ENCODE measurements at regions not wholly inside any gene's neighbourhood (a gene's known extent, or its start where the extent isn't known, plus 50 kb on each side); places are given as distances from the start of the nearest gene placed in this dataset.

DNA sequence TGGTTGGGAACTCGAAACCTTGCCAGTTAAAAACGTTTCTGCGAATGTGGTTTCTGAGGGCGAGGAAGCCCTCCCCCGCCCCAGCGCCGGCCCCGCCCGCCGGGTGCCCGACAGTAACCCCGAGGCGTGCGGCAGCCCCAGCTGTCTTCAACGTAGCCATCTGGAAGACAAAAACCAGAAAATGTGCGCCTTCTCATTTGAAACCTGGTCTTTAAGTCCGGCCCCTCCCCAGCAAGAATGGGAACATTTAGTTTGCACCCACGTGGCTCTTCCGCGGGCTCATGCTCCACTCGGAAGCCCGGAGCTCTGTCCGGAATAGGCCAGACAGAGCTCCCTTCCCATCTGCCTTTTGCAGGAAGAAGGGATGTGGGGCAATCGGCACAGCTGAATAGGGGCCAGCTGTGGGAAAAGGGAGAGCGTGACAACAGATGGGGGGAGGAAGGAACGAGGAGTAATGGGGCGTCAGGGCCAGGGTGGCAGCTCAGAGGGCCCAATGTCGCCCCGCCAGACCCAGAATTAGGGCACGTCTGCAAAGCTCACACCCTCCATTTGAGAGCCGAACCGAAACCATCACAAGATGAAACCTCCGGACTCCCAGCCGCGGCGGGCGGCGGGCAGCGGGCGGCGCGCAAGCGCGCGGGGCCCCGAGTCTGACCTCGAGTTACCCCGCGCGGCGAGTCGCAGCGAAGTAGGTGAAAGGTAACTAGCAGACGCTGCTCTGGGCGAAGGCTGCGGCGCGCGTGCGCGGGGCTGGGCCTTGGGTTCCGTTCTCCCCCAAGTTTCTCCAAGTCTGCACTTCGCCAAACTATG is 63.4 kb upstream of the ABCA1 start (continued):
- TF ChIP-seq FOXK2 (conservative IDR thresholded peaks at IDR 0.05 in 1 of 2, IDR thresholded peaks at IDR 0.05 in 1 of 2; ENCODE audit: low read depth in 2 of 2): no peak
- TF ChIP-seq, protein P1, sequence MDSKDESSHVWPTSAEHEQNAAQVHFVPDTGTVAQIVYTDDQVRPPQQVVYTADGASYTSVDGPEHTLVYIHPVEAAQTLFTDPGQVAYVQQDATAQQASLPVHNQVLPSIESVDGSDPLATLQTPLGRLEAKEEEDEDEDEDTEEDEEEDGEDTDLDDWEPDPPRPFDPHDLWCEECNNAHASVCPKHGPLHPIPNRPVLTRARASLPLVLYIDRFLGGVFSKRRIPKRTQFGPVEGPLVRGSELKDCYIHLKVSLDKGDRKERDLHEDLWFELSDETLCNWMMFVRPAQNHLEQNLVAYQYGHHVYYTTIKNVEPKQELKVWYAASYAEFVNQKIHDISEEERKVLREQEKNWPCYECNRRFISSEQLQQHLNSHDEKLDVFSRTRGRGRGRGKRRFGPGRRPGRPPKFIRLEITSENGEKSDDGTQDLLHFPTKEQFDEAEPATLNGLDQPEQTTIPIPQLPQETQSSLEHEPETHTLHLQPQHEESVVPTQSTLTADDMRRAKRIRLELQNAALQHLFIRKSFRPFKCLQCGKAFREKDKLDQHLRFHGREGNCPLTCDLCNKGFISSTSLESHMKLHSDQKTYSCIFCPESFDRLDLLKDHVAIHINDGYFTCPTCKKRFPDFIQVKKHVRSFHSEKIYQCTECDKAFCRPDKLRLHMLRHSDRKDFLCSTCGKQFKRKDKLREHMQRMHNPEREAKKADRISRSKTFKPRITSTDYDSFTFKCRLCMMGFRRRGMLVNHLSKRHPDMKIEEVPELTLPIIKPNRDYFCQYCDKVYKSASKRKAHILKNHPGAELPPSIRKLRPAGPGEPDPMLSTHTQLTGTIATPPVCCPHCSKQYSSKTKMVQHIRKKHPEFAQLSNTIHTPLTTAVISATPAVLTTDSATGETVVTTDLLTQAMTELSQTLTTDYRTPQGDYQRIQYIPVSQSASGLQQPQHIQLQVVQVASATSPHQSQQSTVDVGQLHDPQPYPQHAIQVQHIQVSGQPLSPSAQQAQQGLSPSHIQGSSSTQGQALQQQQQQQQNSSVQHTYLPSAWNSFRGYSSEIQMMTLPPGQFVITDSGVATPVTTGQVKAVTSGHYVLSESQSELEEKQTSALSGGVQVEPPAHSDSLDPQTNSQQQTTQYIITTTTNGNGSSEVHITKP (IDR thresholded peaks at IDR 0.05; ENCODE audit: partially characterized antibody): no peak
- TF ChIP-seq, protein P2, sequence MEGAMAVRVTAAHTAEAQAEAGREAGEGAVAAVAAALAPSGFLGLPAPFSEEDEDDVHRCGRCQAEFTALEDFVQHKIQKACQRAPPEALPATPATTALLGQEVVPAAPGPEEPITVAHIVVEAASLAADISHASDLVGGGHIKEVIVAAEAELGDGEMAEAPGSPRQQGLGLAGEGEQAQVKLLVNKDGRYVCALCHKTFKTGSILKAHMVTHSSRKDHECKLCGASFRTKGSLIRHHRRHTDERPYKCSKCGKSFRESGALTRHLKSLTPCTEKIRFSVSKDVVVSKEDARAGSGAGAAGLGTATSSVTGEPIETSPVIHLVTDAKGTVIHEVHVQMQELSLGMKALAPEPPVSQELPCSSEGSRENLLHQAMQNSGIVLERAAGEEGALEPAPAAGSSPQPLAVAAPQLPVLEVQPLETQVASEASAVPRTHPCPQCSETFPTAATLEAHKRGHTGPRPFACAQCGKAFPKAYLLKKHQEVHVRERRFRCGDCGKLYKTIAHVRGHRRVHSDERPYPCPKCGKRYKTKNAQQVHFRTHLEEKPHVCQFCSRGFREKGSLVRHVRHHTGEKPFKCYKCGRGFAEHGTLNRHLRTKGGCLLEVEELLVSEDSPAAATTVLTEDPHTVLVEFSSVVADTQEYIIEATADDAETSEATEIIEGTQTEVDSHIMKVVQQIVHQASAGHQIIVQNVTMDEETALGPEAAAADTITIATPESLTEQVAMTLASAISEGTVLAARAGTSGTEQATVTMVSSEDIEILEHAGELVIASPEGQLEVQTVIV (CRISPR knock-in tag; IDR thresholded peaks at IDR 0.05; ENCODE audit: borderline replicate concordance): no peak
- TF ChIP-seq ZNF175 (CRISPR knock-in tag; IDR thresholded peaks at IDR 0.05; ENCODE audit: low read depth): no peak
- TF ChIP-seq KLF1 (tag; IDR thresholded peaks at IDR 0.05): no peak
- TF ChIP-seq THRA (IDR thresholded peaks at IDR 0.05): no peak
- TF ChIP-seq MAFK (IDR thresholded peaks at IDR 0.05; ENCODE audit: low read length): no peak
- TF ChIP-seq TBP (optimal IDR thresholded peaks at IDR 0.05; ENCODE audit: low read depth, low read length): peak; percentile 19
- TF ChIP-seq SPI1 (IDR thresholded peaks at IDR 0.05; ENCODE audit: borderline replicate concordance, low read depth, low read length): no peak
- TF ChIP-seq ZNF79 (CRISPR knock-in tag; IDR thresholded peaks at IDR 0.05; ENCODE audit: low read depth): no peak
- no peak for TF ChIP-seq STAT5A (IDR thresholded peaks at IDR 0.05; ENCODE audit: borderline replicate concordance, low read length)
- TF ChIP-seq FIP1L1 (IDR thresholded peaks at IDR 0.05; ENCODE audit: low read depth, low read length, poor library complexity, severe bottlenecking): no peak
- TF ChIP-seq CREB5 (CRISPR knock-in tag; IDR thresholded peaks at IDR 0.05): no peak
- no peak for TF ChIP-seq ZNF146 (CRISPR knock-in tag; IDR thresholded peaks at IDR 0.05; ENCODE audit: unreplicated experiment)
- no peak for TF ChIP-seq TCF15 (CRISPR knock-in tag; IDR thresholded peaks at IDR 0.05)
- peak; percentile 95 for TF ChIP-seq SMAD4 (CRISPR knock-in tag; conservative IDR thresholded peaks at IDR 0.05)
- no peak for TF ChIP-seq ZNF324 (CRISPR knock-in tag; IDR thresholded peaks at IDR 0.05)

All from K562 (cell line).